Sigmoid colon (tissue), 4 donors: ENCODE measurements at regions not wholly inside any gene's neighbourhood (a gene's known extent, or its start where the extent isn't known, plus 50 kb on each side); places are given as distances from the start of the nearest gene placed in this dataset.

Experiments
- CTCF ChIP-seq, 4 experiments: fragments of 450-650 bp in 3 of 4; fragments of 200-600 bp in 1 of 4; IDR thresholded peaks; one replicate each; pipeline ENCODE4 v1.5.1; 2016 to 2019; ENCODE audit warnings: antibody characterized with exemption in 4 of 4, mild to moderate bottlenecking in 3 of 4, moderate library complexity in 2 of 4
- EP300 ChIP-seq, 4 donors: sonication (generic); formaldehyde crosslinking; IDR thresholded peaks; one replicate each; pipeline ENCODE4 v1.6.1; 2017; ENCODE audit warnings: antibody characterized with exemption in 4 of 4
- POLR2A ChIP-seq, 2 donors: fragments of 450-650 bp; IDR thresholded peaks; one replicate each; pipeline ENCODE4 v1.6.1; 2016; ENCODE audit warnings: antibody characterized with exemption in 2 of 2, mild to moderate bottlenecking in 2 of 2, moderate library complexity in 2 of 2
- POLR2AphosphoS5 ChIP-seq, 4 donors: sonication (generic); formaldehyde crosslinking; IDR thresholded peaks; one replicate each; pipeline ENCODE4 v1.6.1; 2017; ENCODE audit warnings: antibody characterized with exemption in 4 of 4

- TF ChIP-seq CTCF (IDR thresholded peaks at IDR 0.05) (no peak), POLR2AphosphoS5 (IDR thresholded peaks at IDR 0.05) (no peak), POLR2A (IDR thresholded peaks at IDR 0.05) (no peak), EP300 (IDR thresholded peaks at IDR 0.05) (no peak)
These were observed 81.0 kb upstream of the FOXQ1 start for GRCh38 chr6:1230689-1231605.
